ENCODE measurements at regions not wholly inside any gene's neighbourhood (a gene's known extent, or its start where the extent isn't known, plus 50 kb on each side); places are given as distances from the start of the nearest gene placed in this dataset.

- Histone ChIP-seq H3K9ac (ENCODE audit: low read depth in 1 of 2, low read length in 2 of 2) (no peak overlapping the region), H3K27ac (ENCODE audit: low read depth in 1 of 2, low read length in 2 of 2) (no peak overlapping the region), H3K4me3 (ENCODE audit: low read depth in 1 of 3, low read length in 3 of 3) (no peak overlapping the region), H3K9me3 (ENCODE audit: control insufficient read depth in 4 of 4, low read length in 3 of 4) (no peaks in the 10 kb centered on the region), H3K4me1 (ENCODE audit: control insufficient read depth in 4 of 4, insufficient read depth in 4 of 4, low read length in 3 of 4) (peaks cover 0 to 9% (median 3%) of the 10 kb centered on the region in 4 donors), H3K36me3 (ENCODE audit: control insufficient read depth in 4 of 4, insufficient read depth in 3 of 4, low read depth in 1 of 4, low read length in 3 of 4) (no peaks in the 10 kb centered on the region), H3K27me3 (ENCODE audit: control insufficient read depth in 4 of 4, insufficient read depth in 4 of 4, low read length in 3 of 4) (no peaks in the 10 kb centered on the region)
- no peak for TF ChIP-seq SP1 (IDR thresholded peaks at IDR 0.05)
- TF ChIP-seq TAF1 (conservative IDR thresholded peaks at IDR 0.05) = no peak
- TF ChIP-seq JUND (IDR thresholded peaks at IDR 0.05) = no peak
- TF ChIP-seq HNF4G (IDR thresholded peaks at IDR 0.05) = no peak
- TF ChIP-seq, protein P1, sequence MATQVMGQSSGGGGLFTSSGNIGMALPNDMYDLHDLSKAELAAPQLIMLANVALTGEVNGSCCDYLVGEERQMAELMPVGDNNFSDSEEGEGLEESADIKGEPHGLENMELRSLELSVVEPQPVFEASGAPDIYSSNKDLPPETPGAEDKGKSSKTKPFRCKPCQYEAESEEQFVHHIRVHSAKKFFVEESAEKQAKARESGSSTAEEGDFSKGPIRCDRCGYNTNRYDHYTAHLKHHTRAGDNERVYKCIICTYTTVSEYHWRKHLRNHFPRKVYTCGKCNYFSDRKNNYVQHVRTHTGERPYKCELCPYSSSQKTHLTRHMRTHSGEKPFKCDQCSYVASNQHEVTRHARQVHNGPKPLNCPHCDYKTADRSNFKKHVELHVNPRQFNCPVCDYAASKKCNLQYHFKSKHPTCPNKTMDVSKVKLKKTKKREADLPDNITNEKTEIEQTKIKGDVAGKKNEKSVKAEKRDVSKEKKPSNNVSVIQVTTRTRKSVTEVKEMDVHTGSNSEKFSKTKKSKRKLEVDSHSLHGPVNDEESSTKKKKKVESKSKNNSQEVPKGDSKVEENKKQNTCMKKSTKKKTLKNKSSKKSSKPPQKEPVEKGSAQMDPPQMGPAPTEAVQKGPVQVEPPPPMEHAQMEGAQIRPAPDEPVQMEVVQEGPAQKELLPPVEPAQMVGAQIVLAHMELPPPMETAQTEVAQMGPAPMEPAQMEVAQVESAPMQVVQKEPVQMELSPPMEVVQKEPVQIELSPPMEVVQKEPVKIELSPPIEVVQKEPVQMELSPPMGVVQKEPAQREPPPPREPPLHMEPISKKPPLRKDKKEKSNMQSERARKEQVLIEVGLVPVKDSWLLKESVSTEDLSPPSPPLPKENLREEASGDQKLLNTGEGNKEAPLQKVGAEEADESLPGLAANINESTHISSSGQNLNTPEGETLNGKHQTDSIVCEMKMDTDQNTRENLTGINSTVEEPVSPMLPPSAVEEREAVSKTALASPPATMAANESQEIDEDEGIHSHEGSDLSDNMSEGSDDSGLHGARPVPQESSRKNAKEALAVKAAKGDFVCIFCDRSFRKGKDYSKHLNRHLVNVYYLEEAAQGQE (IDR thresholded peaks at IDR 0.05) = no peak
- TF ChIP-seq RXRA (IDR thresholded peaks at IDR 0.05) = no peak
- TF ChIP-seq YY1 (IDR thresholded peaks at IDR 0.05) = no peak
- no peak for TF ChIP-seq GABPA (IDR thresholded peaks at IDR 0.05 in 1 of 2, conservative IDR thresholded peaks at IDR 0.05 in 1 of 2)
- no peak for TF ChIP-seq EGR1 (IDR thresholded peaks at IDR 0.05; ENCODE audit: low read depth in 2 of 2)
- TF ChIP-seq MAX (IDR thresholded peaks at IDR 0.05) = no peak
- no peak for TF ChIP-seq NR2F2 (IDR thresholded peaks at IDR 0.05)
- no peak for TF ChIP-seq RAD21 (IDR thresholded peaks at IDR 0.05)
- no peak for TF ChIP-seq ATF3 (IDR thresholded peaks at IDR 0.05)
- no peak for TF ChIP-seq HNF4A (conservative IDR thresholded peaks at IDR 0.05)
- TF ChIP-seq, protein P2, sequence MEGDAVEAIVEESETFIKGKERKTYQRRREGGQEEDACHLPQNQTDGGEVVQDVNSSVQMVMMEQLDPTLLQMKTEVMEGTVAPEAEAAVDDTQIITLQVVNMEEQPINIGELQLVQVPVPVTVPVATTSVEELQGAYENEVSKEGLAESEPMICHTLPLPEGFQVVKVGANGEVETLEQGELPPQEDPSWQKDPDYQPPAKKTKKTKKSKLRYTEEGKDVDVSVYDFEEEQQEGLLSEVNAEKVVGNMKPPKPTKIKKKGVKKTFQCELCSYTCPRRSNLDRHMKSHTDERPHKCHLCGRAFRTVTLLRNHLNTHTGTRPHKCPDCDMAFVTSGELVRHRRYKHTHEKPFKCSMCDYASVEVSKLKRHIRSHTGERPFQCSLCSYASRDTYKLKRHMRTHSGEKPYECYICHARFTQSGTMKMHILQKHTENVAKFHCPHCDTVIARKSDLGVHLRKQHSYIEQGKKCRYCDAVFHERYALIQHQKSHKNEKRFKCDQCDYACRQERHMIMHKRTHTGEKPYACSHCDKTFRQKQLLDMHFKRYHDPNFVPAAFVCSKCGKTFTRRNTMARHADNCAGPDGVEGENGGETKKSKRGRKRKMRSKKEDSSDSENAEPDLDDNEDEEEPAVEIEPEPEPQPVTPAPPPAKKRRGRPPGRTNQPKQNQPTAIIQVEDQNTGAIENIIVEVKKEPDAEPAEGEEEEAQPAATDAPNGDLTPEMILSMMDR (IDR thresholded peaks at IDR 0.05; ENCODE audit: low read depth, low read length, missing input control) = no peak
- DNase-seq (ENCODE audit: low spot score) = no peak
- 74% methylated on average over 5 of the region's 5 CpGs for WGBS
Observed at GRCh38 chr1:19591482-19592091, 52.5 kb upstream of the NBL1 start.

DNA sequence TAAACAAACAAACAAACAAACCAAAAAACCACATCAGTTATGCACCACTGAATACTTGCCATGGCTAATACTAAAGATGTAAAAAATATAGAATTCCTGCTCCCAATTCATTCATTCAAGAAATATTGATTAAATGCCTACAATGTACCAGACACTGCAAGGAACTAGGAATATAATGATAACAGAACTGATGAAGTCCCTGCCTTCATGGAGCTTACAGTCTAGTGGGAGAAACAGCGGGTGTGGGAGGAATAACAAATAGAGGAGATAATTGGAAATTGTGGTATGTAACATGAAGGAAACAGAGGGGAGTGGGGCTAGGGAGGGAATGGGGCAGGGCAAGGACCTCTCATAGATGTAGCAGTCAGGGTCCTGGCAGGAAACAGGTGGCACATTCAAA, 58.6 kb upstream of the NBL1 start:
- Histone ChIP-seq H3K27me3 (ENCODE audit: control insufficient read depth in 4 of 4, insufficient read depth in 4 of 4, low read length in 3 of 4) (no peaks in the 10 kb centered on the region), H3K4me1 (ENCODE audit: control insufficient read depth in 4 of 4, insufficient read depth in 4 of 4, low read length in 3 of 4) (no peaks in the 10 kb centered on the region), H3K36me3 (ENCODE audit: control insufficient read depth in 4 of 4, insufficient read depth in 3 of 4, low read depth in 1 of 4, low read length in 3 of 4) (no peaks in the 10 kb centered on the region), H3K9ac (ENCODE audit: low read depth in 1 of 2, low read length in 2 of 2) (no peak overlapping the region), H3K27ac (ENCODE audit: low read depth in 1 of 2, low read length in 2 of 2) (no peak overlapping the region), H3K9me3 (ENCODE audit: control insufficient read depth in 4 of 4, low read length in 3 of 4) (no peaks in the 10 kb centered on the region), H3K4me3 (ENCODE audit: low read depth in 1 of 3, low read length in 3 of 3) (no peak overlapping the region)
- DNase-seq (ENCODE audit: low spot score) = no peak
- WGBS = 97% methylated on average over 1 of the region's 1 CpG
- TF ChIP-seq NR2F2 (IDR thresholded peaks at IDR 0.05) (no peak), RXRA (IDR thresholded peaks at IDR 0.05) (no peak), TAF1 (conservative IDR thresholded peaks at IDR 0.05) (no peak), HNF4A (conservative IDR thresholded peaks at IDR 0.05) (no peak), ZBTB33 (IDR thresholded peaks at IDR 0.05) (no peak), FOXA1 (IDR thresholded peaks at IDR 0.05) (no peak), MAX (IDR thresholded peaks at IDR 0.05) (no peak), RAD21 (IDR thresholded peaks at IDR 0.05) (no peak), EGR1 (IDR thresholded peaks at IDR 0.05; ENCODE audit: low read depth in 2 of 2) (no peak)
- TF ChIP-seq, protein P2 (IDR thresholded peaks at IDR 0.05; ENCODE audit: low read depth, low read length, missing input control) = no peak
- TF ChIP-seq, protein P1 (IDR thresholded peaks at IDR 0.05) = no peak

All from liver (tissue), 8 donors.